ENCODE measurements at regions not wholly inside any gene's neighbourhood (a gene's known extent, or its start where the extent isn't known, plus 50 kb on each side); places are given as distances from the start of the nearest gene placed in this dataset.

DNA sequence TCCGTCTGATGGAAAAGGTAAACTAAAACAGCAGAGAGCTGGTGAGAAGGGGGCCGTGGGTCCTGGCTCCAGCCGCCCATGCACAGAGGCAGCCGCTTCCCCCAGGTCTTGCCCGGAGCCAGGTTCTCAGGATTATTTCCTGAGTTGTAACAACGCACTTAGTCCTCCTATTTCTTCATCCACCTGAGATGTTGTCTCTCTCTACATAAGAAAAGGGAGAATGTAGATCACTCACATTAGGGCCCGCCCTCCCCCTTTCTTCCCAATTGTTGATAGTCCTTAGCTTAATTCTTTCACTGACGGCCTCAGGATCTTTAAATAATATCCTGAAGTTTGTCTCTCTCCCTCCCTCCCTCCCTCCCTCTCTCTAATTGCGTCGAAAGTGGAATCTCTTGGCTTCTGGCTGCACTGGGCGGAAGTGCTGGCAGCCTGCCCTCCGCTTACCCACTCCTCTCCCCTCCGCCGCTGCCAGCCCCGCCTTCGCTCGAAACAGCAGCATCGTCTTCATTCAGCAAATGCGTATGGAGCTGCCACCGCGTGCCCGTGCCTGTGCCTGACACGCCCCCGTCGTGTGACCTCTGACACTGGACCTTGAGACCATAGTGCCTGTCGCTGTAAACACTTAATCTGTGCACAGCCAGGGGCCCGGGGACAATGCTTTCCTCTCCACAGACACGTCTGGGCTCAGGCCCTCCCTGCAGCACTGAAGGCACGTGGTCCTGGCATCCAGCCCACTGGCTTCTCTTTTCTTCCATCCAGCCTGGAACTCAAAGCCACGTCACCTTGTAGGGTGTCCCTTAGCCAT is 174.5 kb upstream of the PPP2R2D start:
- H4K20me1 ChIP-seq (ENCODE audit: control insufficient read depth, insufficient read depth, low read depth, low read length): no peaks in the 10 kb centered on the region
- no peaks in the 10 kb centered on the region for H3K27me3 ChIP-seq (ENCODE audit: control insufficient read depth, low read length)
- no peaks in the 10 kb centered on the region for H3K9me3 ChIP-seq (ENCODE audit: control insufficient read depth, insufficient read depth, low read length)
- H3K27ac ChIP-seq (ENCODE audit: low read depth, low read length): no peak overlapping the region
- no peaks in the 10 kb centered on the region for H3K79me2 ChIP-seq (ENCODE audit: control insufficient read depth, low read length)
- H3F3A ChIP-seq (ENCODE audit: control insufficient read depth, insufficient read depth): no peaks in the 10 kb centered on the region
- no peak overlapping the region for H3K4me2 ChIP-seq (ENCODE audit: low read length)
- no peaks in the 10 kb centered on the region for H3K36me3 ChIP-seq (ENCODE audit: control insufficient read depth, low read length)
- no peaks in the 10 kb centered on the region for H3K9me2 ChIP-seq (replicated peaks; ENCODE audit: control insufficient read depth, low read length)
- no peak for TF ChIP-seq EZH2phosphoT487 (IDR thresholded peaks at IDR 0.05; ENCODE audit: borderline replicate concordance, low read length)
- TF ChIP-seq, protein P1, sequence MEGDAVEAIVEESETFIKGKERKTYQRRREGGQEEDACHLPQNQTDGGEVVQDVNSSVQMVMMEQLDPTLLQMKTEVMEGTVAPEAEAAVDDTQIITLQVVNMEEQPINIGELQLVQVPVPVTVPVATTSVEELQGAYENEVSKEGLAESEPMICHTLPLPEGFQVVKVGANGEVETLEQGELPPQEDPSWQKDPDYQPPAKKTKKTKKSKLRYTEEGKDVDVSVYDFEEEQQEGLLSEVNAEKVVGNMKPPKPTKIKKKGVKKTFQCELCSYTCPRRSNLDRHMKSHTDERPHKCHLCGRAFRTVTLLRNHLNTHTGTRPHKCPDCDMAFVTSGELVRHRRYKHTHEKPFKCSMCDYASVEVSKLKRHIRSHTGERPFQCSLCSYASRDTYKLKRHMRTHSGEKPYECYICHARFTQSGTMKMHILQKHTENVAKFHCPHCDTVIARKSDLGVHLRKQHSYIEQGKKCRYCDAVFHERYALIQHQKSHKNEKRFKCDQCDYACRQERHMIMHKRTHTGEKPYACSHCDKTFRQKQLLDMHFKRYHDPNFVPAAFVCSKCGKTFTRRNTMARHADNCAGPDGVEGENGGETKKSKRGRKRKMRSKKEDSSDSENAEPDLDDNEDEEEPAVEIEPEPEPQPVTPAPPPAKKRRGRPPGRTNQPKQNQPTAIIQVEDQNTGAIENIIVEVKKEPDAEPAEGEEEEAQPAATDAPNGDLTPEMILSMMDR (IDR thresholded peaks at IDR 0.05; ENCODE audit: low read depth, low read length, poor library complexity, severe bottlenecking): no peak
- no peaks in the 10 kb centered on the region for H3K4me1 ChIP-seq (ENCODE audit: control insufficient read depth, low read length)
- H3K4me3 ChIP-seq (ENCODE audit: low read length): no peak overlapping the region

DNA sequence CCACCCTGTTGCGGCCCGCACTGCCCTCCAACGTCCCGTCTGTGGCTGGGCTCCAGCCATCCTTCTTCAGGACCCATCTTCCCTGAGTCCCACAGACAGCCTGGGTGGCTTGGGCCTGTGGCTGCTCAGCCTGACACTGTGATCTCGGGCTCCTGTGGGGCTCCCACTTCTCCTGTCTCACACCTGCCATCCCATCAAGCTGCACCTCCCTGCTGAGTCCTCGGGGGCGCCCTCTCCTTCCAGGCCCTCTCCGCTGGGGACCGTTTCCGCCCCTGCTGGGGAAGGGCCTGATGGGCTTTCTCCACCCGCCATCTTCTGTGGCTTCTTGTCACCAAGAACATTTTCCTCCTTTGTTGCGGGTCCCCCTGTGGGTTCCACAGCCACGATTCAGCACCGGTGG is 173.8 kb upstream of the PPP2R2D start:
- no peak for TF ChIP-seq EZH2phosphoT487 (IDR thresholded peaks at IDR 0.05; ENCODE audit: borderline replicate concordance, low read length)
- no peaks in the 10 kb centered on the region for H3K27me3 ChIP-seq (ENCODE audit: control insufficient read depth, low read length)
- no peak overlapping the region for H3K27ac ChIP-seq (ENCODE audit: low read depth, low read length)
- H4K20me1 ChIP-seq (ENCODE audit: control insufficient read depth, insufficient read depth, low read depth, low read length): no peaks in the 10 kb centered on the region
- H3K9me2 ChIP-seq (replicated peaks; ENCODE audit: control insufficient read depth, low read length): no peaks in the 10 kb centered on the region
- H3K79me2 ChIP-seq (ENCODE audit: control insufficient read depth, low read length): no peaks in the 10 kb centered on the region
- no peaks in the 10 kb centered on the region for H3F3A ChIP-seq (ENCODE audit: control insufficient read depth, insufficient read depth)
- no peak overlapping the region for H3K4me3 ChIP-seq (ENCODE audit: low read length)
- H3K36me3 ChIP-seq (ENCODE audit: control insufficient read depth, low read length): no peaks in the 10 kb centered on the region
- no peaks in the 10 kb centered on the region for H3K9me3 ChIP-seq (ENCODE audit: control insufficient read depth, insufficient read depth, low read length)
- H3K4me1 ChIP-seq (ENCODE audit: control insufficient read depth, low read length): no peaks in the 10 kb centered on the region
- no peak overlapping the region for H3K4me2 ChIP-seq (ENCODE audit: low read length)

DNA sequence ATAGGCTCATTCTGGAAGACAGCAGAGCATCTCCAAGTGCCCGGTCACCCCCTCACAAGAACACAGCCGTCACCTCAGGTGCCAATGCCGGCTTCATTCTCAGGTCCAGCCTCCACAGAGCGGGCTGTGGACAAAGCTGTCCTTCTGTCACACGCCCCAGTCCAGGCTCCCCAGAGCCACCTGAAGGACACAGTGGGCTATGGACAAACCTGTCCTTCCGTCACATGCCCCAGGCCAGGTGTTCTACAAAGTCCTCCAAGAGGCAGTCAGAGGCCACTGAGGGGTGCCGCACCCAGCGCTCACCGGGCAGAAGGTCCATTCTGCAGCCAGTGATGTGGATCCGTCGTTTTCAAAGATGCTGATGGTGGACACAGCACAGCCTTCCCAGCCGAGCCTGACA is 173.2 kb upstream of the PPP2R2D start:
- H3K4me2 ChIP-seq (ENCODE audit: low read length): no peak overlapping the region
- H3K27me3 ChIP-seq (ENCODE audit: control insufficient read depth, low read length): no peaks in the 10 kb centered on the region
- H3K27ac ChIP-seq (ENCODE audit: low read depth, low read length): no peak overlapping the region
- no peaks in the 10 kb centered on the region for H3K9me3 ChIP-seq (ENCODE audit: control insufficient read depth, insufficient read depth, low read length)
- no peaks in the 10 kb centered on the region for H3K79me2 ChIP-seq (ENCODE audit: control insufficient read depth, low read length)
- no peaks in the 10 kb centered on the region for H3F3A ChIP-seq (ENCODE audit: control insufficient read depth, insufficient read depth)
- H3K4me1 ChIP-seq (ENCODE audit: control insufficient read depth, low read length): no peaks in the 10 kb centered on the region
- no peaks in the 10 kb centered on the region for H4K20me1 ChIP-seq (ENCODE audit: control insufficient read depth, insufficient read depth, low read depth, low read length)
- H3K4me3 ChIP-seq (ENCODE audit: low read length): no peak overlapping the region
- TF ChIP-seq, protein P1 (IDR thresholded peaks at IDR 0.05; ENCODE audit: low read depth, low read length, poor library complexity, severe bottlenecking): no peak
- TF ChIP-seq EZH2phosphoT487 (IDR thresholded peaks at IDR 0.05; ENCODE audit: borderline replicate concordance, low read length): no peak
- no peaks in the 10 kb centered on the region for H3K9me2 ChIP-seq (replicated peaks; ENCODE audit: control insufficient read depth, low read length)
- H3K36me3 ChIP-seq (ENCODE audit: control insufficient read depth, low read length): no peaks in the 10 kb centered on the region

All from DOHH2 (cell line).